ENCODE measurements at regions not wholly inside any gene's neighbourhood (a gene's known extent, or its start where the extent isn't known, plus 50 kb on each side); places are given as distances from the start of the nearest gene placed in this dataset.

DNA sequence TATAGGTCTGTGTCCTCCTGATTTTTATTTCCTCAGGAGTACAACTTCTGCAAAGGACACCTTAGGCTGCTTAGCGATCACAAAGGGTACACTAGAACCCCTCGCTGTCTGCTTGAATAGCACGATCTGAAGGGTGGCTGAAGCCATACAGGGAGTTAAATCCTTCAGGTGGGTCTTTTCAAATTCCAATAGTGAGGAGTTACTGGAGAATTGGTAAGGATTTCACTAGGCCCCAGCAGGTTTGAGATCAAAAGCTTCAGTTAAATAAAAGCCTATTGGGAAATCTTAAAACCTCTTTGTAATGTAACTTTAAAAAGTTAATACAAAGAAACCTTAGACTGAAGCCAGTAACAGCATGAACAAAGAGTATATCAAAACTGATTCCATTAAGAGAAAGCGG is 613.1 kb downstream of the ZEB2 start:
- DNase-seq, result no peak

DNA sequence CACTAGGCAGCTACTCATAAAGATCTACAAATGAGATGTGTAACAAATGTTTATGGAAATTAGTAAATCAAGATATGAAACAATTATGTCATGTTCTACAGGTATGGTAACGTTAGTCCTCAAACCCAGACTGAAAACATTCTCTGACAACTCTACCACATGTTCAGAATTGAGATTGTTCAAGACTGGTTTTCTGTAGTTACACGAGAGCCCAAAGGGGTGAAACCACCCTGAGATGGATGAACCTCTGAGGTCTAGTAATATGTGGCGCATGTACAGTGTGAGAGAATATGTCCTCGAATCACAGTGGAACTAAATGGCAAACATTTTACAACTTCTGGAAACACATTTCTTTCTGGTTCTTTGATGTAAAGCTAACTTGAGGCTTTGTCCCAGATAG is 614.3 kb downstream of the ZEB2 start:
- DNase-seq, result no peak

- no peak for DNase-seq
Observed at GRCh38 chr2:143903172-143903856, 616.6 kb downstream of the ZEB2 start.

GRCh38 chr2:143901185-143901842 is 618.6 kb downstream of the ZEB2 start:
- no peak for DNase-seq

DNA sequence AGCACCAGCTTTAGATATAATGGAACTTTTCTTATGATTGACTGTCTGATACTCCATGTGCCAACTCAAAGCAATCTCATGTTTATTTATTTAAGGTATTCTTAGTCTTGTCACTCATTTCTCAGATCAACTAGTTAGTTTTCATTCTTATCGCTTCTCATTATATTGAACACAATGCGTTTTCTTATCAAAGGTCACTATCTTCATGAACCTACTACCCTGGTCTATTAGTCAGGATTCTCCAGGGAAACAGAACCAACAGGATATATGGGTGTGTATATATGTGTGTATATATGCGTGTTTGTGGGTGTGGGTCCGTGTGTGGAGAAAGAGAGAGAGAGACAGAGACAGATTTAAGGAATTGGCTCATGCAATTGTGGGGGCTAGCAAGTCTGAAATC is 619.9 kb downstream of the ZEB2 start:
- no peak for DNase-seq

- DNase-seq, result no peak
Observed at GRCh38 chr2:143893371-143893770, 626.5 kb downstream of the ZEB2 start.

DNA sequence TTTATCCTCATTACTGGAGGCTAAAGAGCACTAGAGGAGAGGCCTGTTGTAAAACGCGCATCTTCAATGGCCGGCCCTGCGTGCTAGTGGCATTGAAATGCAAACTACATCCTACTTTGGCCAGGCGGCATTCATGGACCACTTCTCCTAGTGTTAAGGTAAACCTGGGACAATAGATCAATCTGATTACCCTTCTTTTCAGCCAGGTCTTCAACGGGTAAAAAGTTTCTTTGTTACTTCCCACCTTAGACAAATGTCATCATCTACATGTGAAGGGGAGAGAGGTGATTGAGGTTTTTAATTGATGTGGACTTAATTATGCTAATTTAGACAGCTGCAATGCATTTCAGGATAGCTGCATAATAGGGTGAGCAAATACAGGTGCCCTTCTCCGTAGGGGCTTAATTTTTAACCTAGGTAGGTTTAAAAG is 628.0 kb downstream of the ZEB2 start:
- DNase-seq, result no peak

DNA sequence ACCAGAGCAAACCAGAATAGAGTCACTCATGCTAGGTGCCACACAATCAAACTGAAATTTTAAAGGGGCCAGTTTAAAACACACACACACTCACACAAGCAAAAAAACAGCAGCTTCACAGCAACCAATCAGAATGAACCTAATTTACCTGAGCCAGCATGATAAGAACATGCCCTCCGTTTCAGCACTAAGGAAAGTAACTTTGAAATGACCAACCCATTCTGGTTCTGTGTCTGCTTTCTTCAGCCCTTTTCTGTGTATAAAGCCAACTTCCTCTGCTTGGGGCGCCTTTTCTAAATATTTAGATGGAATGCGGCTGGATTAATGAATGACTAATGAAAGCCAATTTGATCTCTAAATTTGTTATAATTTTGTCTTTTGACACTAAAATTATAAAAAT is 629.1 kb downstream of the ZEB2 start:
- no peak for DNase-seq

DNA sequence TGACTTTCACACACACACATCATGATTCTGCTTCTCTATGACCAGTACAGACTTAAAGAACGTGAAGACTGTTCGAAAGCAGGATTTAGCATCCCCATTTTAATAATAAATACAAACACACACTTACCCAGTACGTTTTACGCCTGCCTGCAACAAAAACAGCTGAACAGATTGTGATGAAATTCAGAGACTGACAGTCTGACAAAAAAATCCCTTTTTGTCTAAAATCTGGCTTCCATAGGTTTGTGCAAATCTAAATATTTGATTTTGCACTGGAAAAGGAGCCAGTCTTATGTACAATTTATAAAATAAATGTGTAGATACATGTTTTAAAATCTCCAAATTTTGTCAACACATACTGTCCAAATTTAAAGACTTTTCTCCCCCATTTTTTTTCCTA is 630.7 kb downstream of the ZEB2 start:
- no peak for DNase-seq

DNA sequence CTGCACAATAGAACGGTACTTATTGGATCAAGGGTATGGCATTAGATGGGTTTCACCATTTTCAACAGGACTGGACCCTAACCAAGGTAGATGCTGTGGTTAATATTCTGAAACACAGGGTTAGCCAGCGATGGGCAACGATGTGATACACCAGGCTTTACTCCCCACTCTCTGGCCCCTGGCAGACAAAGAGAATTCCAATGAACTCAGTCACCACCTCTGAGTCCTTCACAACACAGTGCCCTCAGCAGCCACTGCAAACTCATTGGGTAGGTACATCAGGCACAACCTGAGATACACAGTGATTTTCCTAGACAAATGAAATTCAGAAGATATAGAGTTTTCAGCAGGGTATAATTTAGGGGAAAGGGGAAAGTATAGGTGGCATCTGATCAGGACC is 634.5 kb downstream of the ZEB2 start:
- DNase-seq, result no peak

GRCh38 chr2:143881246-143881645 is 638.7 kb downstream of the ZEB2 start:
- DNase-seq, result no peak

DNA sequence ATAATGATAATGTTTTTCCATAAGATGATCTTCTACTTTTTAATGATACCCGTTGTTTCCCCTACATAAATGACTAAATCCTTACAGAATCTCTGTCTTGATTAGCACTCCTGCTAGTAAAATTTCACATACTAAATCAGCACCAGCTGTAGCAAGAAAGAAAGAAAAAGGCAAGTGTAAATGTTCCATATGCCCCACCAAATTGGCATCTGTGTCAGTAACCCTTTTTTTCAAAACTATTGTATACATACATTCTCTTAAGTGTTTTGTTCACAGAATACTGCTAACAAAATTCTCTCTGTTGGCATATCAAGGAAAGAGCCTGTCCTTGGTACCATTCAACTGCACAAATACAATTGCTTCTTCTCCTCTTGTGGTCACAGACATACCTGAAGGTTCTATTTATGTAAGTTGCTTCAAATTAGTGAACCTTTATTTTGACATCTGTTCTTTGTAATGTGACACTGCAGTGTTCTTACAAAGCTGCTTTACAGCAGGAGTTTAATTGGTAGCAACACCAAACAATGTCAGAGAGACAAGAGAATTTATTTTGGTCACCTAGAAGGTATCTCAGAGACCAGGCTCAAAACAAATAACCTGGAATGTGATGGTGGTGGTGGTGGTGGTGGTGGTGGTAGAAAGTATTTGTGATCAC is 641.9 kb downstream of the ZEB2 start:
- no peak for DNase-seq

DNA sequence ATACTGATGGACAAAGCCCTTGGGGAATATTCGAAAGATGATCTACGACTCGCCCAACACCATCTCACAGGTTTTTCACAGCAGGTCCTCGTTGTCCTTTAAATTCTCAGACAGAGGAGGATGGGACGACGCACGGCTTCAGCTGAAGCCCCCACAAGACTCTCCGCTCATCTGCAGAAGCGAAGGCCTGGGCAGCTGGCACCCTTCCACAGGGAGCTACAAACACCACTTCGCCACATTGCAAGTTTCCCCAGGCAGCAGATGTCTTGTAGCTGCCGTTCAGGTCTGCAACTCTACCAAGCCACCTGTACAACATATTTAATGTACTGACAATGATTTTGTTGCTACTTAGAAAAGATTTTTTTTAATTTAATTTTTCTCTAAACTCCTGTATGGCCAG is 642.9 kb downstream of the ZEB2 start:
- DNase-seq, result no peak

GRCh38 chr2:143875295-143876233 is 644.4 kb downstream of the ZEB2 start:
- DNase-seq, result no peak

GRCh38 chr2:143873886-143874285 is 646.0 kb downstream of the ZEB2 start:
- no peak for DNase-seq

DNA sequence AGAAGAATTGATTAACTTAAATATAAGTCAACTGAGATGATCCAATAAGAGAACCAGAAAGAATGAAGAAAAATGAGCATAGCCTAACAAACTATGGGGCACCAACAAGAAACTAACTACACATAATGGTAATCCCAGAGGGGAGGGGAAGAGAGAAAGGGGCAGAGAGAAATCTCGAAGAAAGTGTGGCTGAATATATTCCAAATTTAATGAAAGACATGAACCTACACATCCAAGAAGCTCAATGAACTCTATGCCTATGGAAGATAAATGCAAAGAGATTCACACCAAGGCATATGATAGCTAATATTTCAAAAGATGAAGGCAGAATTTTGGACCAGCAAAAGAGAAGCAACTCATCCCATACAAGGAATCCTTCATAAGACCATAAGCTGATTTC is 649.2 kb downstream of the ZEB2 start:
- DNase-seq, result no peak

DNA sequence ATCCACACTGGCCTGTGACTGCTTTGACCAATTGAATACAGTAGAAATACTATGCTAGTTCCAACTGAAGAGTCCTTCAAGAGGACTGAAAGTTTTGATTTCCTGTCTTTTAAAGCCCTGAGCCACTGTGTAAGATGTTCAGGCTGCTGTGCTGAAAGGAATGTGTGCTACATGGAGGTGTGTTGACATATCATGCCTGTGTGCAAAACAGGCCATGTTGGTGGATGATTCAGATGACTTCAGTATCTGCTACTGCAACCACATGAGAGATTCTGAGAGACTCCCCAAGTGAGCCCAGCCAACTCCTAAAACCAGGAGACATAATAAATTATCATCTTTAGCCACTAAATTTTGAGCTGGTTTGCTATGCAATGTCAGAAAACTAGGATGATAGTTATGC is 662.9 kb downstream of the ZEB2 start:
- DNase-seq, result no peak

DNA sequence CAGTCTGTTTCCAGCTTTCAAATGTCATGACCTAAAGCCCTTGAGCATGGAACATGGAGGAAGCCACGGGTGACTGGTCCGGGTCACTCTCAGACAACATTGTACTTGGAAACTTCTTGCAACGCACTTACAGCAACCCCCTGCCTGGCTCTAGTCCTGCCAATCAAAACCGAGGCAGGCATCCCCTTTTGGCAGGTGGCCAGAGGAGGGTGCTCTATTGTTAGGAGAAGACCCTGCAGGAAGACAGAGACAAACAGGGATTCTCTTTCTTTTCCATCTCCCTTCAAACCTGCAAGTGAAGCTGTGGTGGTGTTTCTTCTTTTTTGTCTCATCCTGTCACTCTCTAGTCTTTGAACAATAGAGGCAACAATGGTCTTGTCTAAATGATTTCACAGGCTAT is 667.2 kb downstream of the ZEB2 start:
- DNase-seq, result no peak

DNA sequence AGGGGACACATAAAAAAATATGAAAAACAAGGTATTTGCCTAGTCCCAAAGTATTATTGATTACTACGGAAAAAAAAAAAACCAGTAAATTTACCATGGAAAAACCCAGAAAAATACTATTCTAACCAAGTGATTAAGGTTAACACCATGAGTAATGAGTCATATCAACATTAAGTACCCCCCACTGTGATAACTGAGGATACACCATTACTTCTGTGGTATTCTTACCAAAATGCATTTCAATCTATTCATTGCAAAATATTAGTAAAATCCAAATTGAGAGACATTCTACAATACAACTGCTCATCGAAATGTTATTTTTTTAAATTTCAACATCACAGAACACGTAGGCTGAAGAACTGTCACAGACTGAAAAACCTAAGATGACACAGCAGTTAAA is 669.8 kb downstream of the ZEB2 start:
- no peak for DNase-seq

- DNase-seq, result no peak
Observed at GRCh38 chr2:143847257-143847656, 672.7 kb downstream of the ZEB2 start.

DNA sequence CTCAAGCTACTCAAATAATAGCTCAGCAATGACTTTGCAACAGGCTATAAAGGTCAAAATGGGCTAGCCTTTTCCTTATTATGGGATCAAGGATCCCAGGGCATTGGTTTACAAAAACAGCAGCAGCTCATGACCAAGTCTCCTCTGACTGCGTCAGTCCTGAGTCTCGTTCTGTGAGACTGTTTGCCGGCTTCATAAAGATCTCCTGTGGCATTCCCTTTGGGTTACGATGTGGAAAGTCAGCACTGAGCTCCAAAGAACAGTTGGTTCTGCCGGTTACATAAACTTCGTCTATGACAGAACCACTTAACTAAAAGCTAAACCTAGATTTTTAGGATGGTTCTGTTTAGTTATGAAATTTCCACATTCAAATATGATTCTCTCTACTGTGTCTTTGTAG is 674.9 kb downstream of the ZEB2 start:
- no peak for DNase-seq

- DNase-seq, result no peak
Observed at GRCh38 chr2:143843686-143844085, 676.2 kb downstream of the ZEB2 start.

- no peak for DNase-seq
Observed at GRCh38 chr2:143842836-143843235, 677.1 kb downstream of the ZEB2 start.
